CD4-positive, alpha-beta T cell (primary cell): ENCODE measurements at regions not wholly inside any gene's neighbourhood (a gene's known extent, or its start where the extent isn't known, plus 50 kb on each side); places are given as distances from the start of the nearest gene placed in this dataset.

Experiments
- ATAC-seq: fragments of 200-7000 bp; cut with Tn5 transposase; one replicate; pipeline ENCODE4 v1.10.0; 2022; ENCODE audit warnings: mild to moderate bottlenecking; ENCODE audit not compliant: poor library complexity
- CTCF ChIA-PET: fragments of 350-600 bp; sonication (Branson Sonifier 250); formaldehyde crosslinking; loops from one replicate; lab custom pipeline; 2021; ENCODE audit warnings: antibody characterized with exemption, inconsistent platforms; lab: Charles Lee
- POLR2A ChIA-PET: fragments of 350-600 bp; sonication (Branson Sonifier 250); formaldehyde crosslinking; loops from one replicate; lab custom pipeline; 2021; ENCODE audit warnings: antibody characterized with exemption, inconsistent platforms; lab: Charles Lee
- DNase-seq, 14 experiments: peaks; one replicate each; pipeline ENCODE4 v3.0.0-alpha.2; 2013 to 2020; ENCODE audit warnings: mixed read lengths in 2 of 14
- H3K27ac ChIP-seq, 2 donors: one replicate each; pipeline versions ENCODE4 v1.5.1 to v1.7.0; 2013; ENCODE audit warnings: low read length in 2 of 2, low read depth in 1 of 2, mild to moderate bottlenecking in 1 of 2
- H3K27me3 ChIP-seq, 2 experiments: 1 replicate in 1 of 2; 2 replicates in 1 of 2; pipeline versions ENCODE4 v1.6.1 to v1.7.0; 2013; ENCODE audit warnings: low read length in 2 of 2, control low read depth in 1 of 2, mild to moderate bottlenecking in 1 of 2, moderate library complexity in 1 of 2; ENCODE audit not compliant: insufficient read depth in 2 of 2, control insufficient read depth in 1 of 2
- H3K36me3 ChIP-seq: one replicate; pipeline ENCODE4 v1.6.1; 2013; ENCODE audit warnings: low read length, control low read depth; ENCODE audit not compliant: insufficient read depth
- H3K4me1 ChIP-seq: one replicate; pipeline ENCODE4 v1.6.1; 2013; ENCODE audit warnings: low read length, control low read depth; ENCODE audit not compliant: insufficient read depth
- H3K4me3 ChIP-seq: one replicate; pipeline ENCODE4 v1.5.1; 2013; ENCODE audit warnings: mild to moderate bottlenecking, low read length, moderate library complexity
- H3K9me3 ChIP-seq, 2 experiments: 1 replicate in 1 of 2; 2 replicates in 1 of 2; pipeline versions ENCODE4 v1.6.1 to v1.7.0; 2013; ENCODE audit warnings: low read length in 2 of 2, mild to moderate bottlenecking in 2 of 2, control low read depth in 1 of 2, moderate library complexity in 1 of 2; ENCODE audit not compliant: control insufficient read depth in 1 of 2, insufficient read depth in 1 of 2
- H3K27ac Mint-ChIP-seq: one replicate; pipeline ENCODE4 v1.8.0; 2020; ENCODE audit warnings: mixed read lengths
- H3K27me3 Mint-ChIP-seq: one replicate; pipeline ENCODE4 v1.8.0; 2021; ENCODE audit warnings: mixed read lengths
- H3K36me3 Mint-ChIP-seq: one replicate; pipeline ENCODE4 v1.8.0; 2021; ENCODE audit warnings: low read depth, mixed read lengths
- H3K4me1 Mint-ChIP-seq: one replicate; pipeline ENCODE4 v1.8.0; 2021; ENCODE audit warnings: low read depth, mixed read lengths
- H3K4me3 Mint-ChIP-seq: one replicate; pipeline ENCODE4 v1.8.0; 2020; ENCODE audit warnings: mild to moderate bottlenecking, mixed read lengths
- H3K9me3 Mint-ChIP-seq: one replicate; pipeline ENCODE4 v1.8.0; 2020; ENCODE audit warnings: mixed read lengths
- CTCF ChIP-seq: fragments of 200-600 bp; IDR thresholded peaks from one replicate; pipeline ENCODE4 v1.8.0; 2022; ENCODE audit warnings: antibody characterized with exemption, mild to moderate bottlenecking
- intact Hi-C, 2 experiments: fragments of 100-400 bp; cut with DNase I in 1 of 2; cut with micrococcal nuclease in 1 of 2; formaldehyde crosslinking; loops; one replicate each; pipeline versions ENCODE4 v1.15.1 to v1.9.0; 2023 to 2025; cut with DNase I, micrococcal nuclease

GRCh38 chr7:53596230-53596629 is 560.8 kb downstream of the POM121L12 start:
- Mint-ChIP-seq H3K27me3 (no peaks in the 10 kb centered on the region), H3K4me3 (no peak overlapping the region), H3K4me1 (no peaks in the 10 kb centered on the region), H3K9me3 (peaks cover 30% of the 10 kb centered on the region), H3K27ac (no peak overlapping the region), H3K36me3 (no peaks in the 10 kb centered on the region)
- peaks cover 7 to 8% of the 10 kb centered on the region in 2 experiments for H3K9me3 ChIP-seq
- H3K27me3 ChIP-seq: no peaks in the 10 kb centered on the region
- no peaks in the 10 kb centered on the region for H3K4me1 ChIP-seq
- DNase-seq (no peak), ATAC-seq (no peak)
- no peaks in the 10 kb centered on the region for H3K36me3 ChIP-seq
- H3K4me3 ChIP-seq: no peak overlapping the region
- intact Hi-C loops: no loop called here
- TF ChIP-seq CTCF: no peak
- ChIA-PET CTCF (no interaction called here), POLR2A (no interaction called here)
- no peak overlapping the region for H3K27ac ChIP-seq

DNA sequence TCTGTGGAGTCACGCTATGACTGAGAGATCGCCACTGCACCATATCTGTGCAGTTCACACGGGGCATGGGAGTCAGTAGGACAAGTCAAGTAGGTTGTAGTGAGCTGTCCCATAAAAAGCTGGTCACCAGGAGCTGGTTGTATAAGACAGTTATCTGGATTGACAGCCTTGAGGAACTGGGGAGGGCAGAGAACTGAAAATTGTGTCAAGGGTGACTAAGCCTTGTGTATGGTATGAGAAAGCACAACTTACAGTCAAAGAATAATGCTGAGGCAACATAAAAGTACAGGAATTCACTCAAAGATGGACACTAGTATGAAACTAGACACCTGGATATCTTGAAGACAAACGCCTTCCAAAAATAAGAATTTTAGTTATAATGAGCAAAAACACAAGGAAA is 564.9 kb downstream of the POM121L12 start:
- Mint-ChIP-seq H3K27me3 (no peaks in the 10 kb centered on the region), H3K4me3 (no peak overlapping the region), H3K4me1 (no peaks in the 10 kb centered on the region), H3K27ac (no peak overlapping the region), H3K9me3 (peaks cover 19% of the 10 kb centered on the region), H3K36me3 (no peaks in the 10 kb centered on the region)
- Histone ChIP-seq H3K27me3 (no peaks in the 10 kb centered on the region), H3K27ac (no peak overlapping the region), H3K9me3 (peaks cover 7 to 15% of the 10 kb centered on the region in 2 experiments), H3K4me3 (no peak overlapping the region), H3K4me1 (no peaks in the 10 kb centered on the region), H3K36me3 (no peaks in the 10 kb centered on the region)
- POLR2A ChIA-PET: no interaction called here
- CTCF ChIA-PET: no interaction called here
- no peak for TF ChIP-seq CTCF
- intact Hi-C loops: no loop called here
- DNase-seq (no peak), ATAC-seq (no peak)

DNA sequence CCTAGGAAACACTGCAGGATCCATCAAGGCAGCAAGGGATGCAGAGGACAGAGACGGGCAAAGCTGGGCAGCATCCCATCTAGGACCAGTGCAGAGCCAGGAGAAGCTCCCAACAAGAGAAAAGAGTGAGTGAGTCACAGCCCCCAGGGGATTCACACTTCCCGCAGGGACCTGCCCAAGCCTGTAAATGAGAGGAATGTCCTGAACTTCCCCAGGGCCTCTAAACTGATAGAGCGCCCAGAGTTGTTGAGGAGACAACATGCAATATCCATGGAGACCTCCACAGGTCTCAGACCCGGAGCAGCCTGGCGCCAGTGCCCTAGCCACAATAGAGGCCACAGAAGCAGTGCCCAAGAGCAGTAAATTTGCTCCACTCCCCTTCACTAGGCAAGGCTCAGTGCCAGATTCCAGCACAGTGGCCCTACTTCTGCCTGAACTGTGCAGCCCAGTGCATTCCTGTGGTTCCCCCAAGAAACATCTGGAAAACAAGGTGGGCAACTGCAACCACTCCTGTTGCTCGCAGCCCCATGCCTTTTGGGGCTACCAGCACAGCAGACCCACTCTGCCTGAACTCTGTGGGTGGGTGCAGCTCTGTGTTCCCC is 567.5 kb downstream of the POM121L12 start:
- Mint-ChIP-seq H3K9me3 (peaks cover 22% of the 10 kb centered on the region), H3K4me1 (no peaks in the 10 kb centered on the region), H3K4me3 (no peak overlapping the region), H3K27me3 (no peaks in the 10 kb centered on the region), H3K36me3 (no peaks in the 10 kb centered on the region), H3K27ac (no peak overlapping the region)
- POLR2A ChIA-PET: no interaction called here
- ATAC-seq: no peak
- no peak for DNase-seq
- Histone ChIP-seq H3K27me3 (no peaks in the 10 kb centered on the region), H3K4me1 (no peaks in the 10 kb centered on the region), H3K36me3 (no peaks in the 10 kb centered on the region), H3K4me3 (no peak overlapping the region), H3K9me3 (peaks cover 0 to 12% of the 10 kb centered on the region in 2 experiments), H3K27ac (no peak overlapping the region)
- TF ChIP-seq CTCF: no peak
- intact Hi-C loops: no loop called here
- CTCF ChIA-PET: no interaction called here
